Kidney (tissue), 13 donors: ENCODE measurements at regions not wholly inside any gene's neighbourhood (a gene's known extent, or its start where the extent isn't known, plus 50 kb on each side); places are given as distances from the start of the nearest gene placed in this dataset.

Experiments
- DNase-seq, 5 donors: peaks; one replicate each; pipeline ENCODE4 v3.0.0-alpha.2; 2013 to 2020
- FAIRE-seq: peaks from 2 replicates; lab custom pipeline; 2012; peaks lifted over from hg19 to GRCh38; lab: Jason Lieb, UNC
- H3K27ac ChIP-seq, 2 donors: one replicate each; pipeline ENCODE4 v1.7.0; 2013; ENCODE audit warnings: low read depth in 2 of 2, low read length in 2 of 2, inconsistent platforms in 1 of 2
- H3K27me3 ChIP-seq: one replicate; pipeline ENCODE4 v1.7.1; 2013; ENCODE audit warnings: low read length, inconsistent platforms; ENCODE audit not compliant: control insufficient read depth, insufficient read depth
- H3K36me3 ChIP-seq, 3 donors: one replicate each; pipeline versions ENCODE4 v1.7.0 to v1.7.1; 2013; ENCODE audit warnings: low read length in 3 of 3, control low read depth in 1 of 3, inconsistent platforms in 1 of 3; ENCODE audit not compliant: insufficient read depth in 3 of 3, control insufficient read depth in 2 of 3
- H3K4me1 ChIP-seq, 3 donors: one replicate each; pipeline versions ENCODE4 v1.7.0 to v1.7.1; 2013; ENCODE audit warnings: low read length in 3 of 3, inconsistent platforms in 1 of 3, low read depth in 1 of 3; ENCODE audit not compliant: control insufficient read depth in 2 of 3, insufficient read depth in 2 of 3
- H3K4me3 ChIP-seq, 3 donors: one replicate each; pipeline versions ENCODE4 v1.7.0 to v1.8.1; 2013; ENCODE audit warnings: low read length in 3 of 3, control low read depth in 1 of 3, inconsistent platforms in 1 of 3
- H3K9ac ChIP-seq, 3 donors: one replicate each; pipeline versions ENCODE4 v1.7.0 to v1.7.1; 2013; ENCODE audit warnings: low read length in 3 of 3, control low read depth in 1 of 3, inconsistent platforms in 1 of 3
- H3K9me3 ChIP-seq, 3 donors: one replicate each; pipeline versions ENCODE4 v1.7.0 to v1.7.1; 2013; ENCODE audit warnings: low read length in 3 of 3, control low read depth in 1 of 3, inconsistent platforms in 1 of 3; ENCODE audit not compliant: control insufficient read depth in 2 of 3, insufficient read depth in 1 of 3
- intact Hi-C: fragments of 100-400 bp; cut with DNase I; formaldehyde crosslinking; loops from one replicate; pipeline ENCODE4 v1.11.1; 2022
- TF ChIP-seq, protein P1 (sequence below): IDR thresholded peaks from 3 replicates; pipeline ENCODE4 v1.5.1; 2012; ENCODE audit warnings: mild to moderate bottlenecking, moderate library complexity, borderline replicate concordance; ENCODE audit not compliant: insufficient read depth; ENCODE audit errors: extremely low read depth
- donor health status: control.
- donor health status: control.
- donor health status: control.
- donor health status: control.
- donor health status: control.
- donor health status: DM: yes; HTN: yes; CAD: no.
- donor health status: Normal renal cell carcinoma (clear cell type).

- intact Hi-C loops = no loop called here
- no peaks in the 10 kb centered on the region for H3K4me1 ChIP-seq
- no peak overlapping the region for H3K4me3 ChIP-seq
- H3K27me3 ChIP-seq = no peaks in the 10 kb centered on the region
- no peaks in the 10 kb centered on the region for H3K9me3 ChIP-seq
- H3K36me3 ChIP-seq = no peaks in the 10 kb centered on the region
- DNase-seq (no peak), FAIRE-seq (no peak)
- TF ChIP-seq, protein P1, sequence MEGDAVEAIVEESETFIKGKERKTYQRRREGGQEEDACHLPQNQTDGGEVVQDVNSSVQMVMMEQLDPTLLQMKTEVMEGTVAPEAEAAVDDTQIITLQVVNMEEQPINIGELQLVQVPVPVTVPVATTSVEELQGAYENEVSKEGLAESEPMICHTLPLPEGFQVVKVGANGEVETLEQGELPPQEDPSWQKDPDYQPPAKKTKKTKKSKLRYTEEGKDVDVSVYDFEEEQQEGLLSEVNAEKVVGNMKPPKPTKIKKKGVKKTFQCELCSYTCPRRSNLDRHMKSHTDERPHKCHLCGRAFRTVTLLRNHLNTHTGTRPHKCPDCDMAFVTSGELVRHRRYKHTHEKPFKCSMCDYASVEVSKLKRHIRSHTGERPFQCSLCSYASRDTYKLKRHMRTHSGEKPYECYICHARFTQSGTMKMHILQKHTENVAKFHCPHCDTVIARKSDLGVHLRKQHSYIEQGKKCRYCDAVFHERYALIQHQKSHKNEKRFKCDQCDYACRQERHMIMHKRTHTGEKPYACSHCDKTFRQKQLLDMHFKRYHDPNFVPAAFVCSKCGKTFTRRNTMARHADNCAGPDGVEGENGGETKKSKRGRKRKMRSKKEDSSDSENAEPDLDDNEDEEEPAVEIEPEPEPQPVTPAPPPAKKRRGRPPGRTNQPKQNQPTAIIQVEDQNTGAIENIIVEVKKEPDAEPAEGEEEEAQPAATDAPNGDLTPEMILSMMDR = no peak
- H3K9ac ChIP-seq = no peak overlapping the region
- H3K27ac ChIP-seq = no peak overlapping the region
Measured at GRCh38 chr1:214974002-214974401, 108.5 kb upstream of the KCNK2 start.

DNA sequence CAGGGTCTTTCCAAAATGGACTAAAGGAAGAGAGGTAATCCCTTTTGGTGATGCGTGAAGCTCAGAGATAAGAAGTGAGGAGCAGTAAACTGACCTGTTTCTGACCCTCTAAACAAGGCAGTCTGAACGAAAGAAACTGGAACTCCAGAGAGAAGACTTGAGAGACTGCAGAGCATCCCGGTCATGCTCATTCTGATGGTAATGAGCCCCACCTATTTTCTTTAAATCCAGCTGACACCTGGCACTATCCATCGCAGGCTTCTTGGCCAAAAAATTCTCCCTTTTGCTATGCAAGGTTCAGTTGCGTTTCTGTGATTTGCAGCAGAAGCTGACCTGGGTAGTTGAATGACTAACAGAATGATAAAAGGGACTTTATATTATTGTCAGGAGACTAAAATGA is 105.9 kb upstream of the KCNK2 start:
- TF ChIP-seq, protein P1 = no peak
- no peaks in the 10 kb centered on the region for H3K4me1 ChIP-seq
- intact Hi-C loops = no loop called here
- H3K9me3 ChIP-seq = no peaks in the 10 kb centered on the region
- no peak overlapping the region for H3K27ac ChIP-seq
- H3K4me3 ChIP-seq = no peak overlapping the region
- no peak overlapping the region for H3K9ac ChIP-seq
- no peaks in the 10 kb centered on the region for H3K27me3 ChIP-seq
- H3K36me3 ChIP-seq = no peaks in the 10 kb centered on the region
- FAIRE-seq (no peak), DNase-seq (no peak)

DNA sequence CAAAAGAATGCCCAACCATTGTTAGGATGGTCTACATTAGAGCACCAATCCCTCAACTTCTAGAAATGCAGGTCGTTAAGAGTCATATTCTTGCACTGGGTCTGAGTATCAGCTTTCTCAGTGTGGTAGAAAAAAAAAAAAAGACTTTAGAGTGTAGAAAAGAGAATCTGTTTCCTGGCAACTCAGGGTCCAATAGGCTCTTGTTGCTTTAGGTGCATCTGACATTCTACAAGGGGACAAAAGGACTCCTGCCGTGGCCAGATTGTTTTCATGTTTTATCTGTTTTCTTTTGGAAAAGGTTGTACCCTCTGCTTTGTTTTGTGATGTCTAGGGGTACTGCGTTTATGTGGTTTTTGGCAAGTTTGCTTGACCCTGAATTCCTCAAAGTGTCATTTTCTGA is 105.4 kb upstream of the KCNK2 start:
- no peak for FAIRE-seq
- H3K27me3 ChIP-seq = no peaks in the 10 kb centered on the region
- no peak overlapping the region for H3K4me3 ChIP-seq
- H3K9me3 ChIP-seq = no peaks in the 10 kb centered on the region
- TF ChIP-seq, protein P1 = no peak
- intact Hi-C loops = no loop called here
- H3K9ac ChIP-seq = no peak overlapping the region
- peak in 2 of 5 donors; percentile 9 to 16 for DNase-seq
- no peaks in the 10 kb centered on the region for H3K4me1 ChIP-seq
- no peaks in the 10 kb centered on the region for H3K36me3 ChIP-seq
- no peak overlapping the region for H3K27ac ChIP-seq

- Histone ChIP-seq H3K27me3 (no peaks in the 10 kb centered on the region), H3K4me3 (no peak overlapping the region), H3K4me1 (no peaks in the 10 kb centered on the region), H3K9ac (no peak overlapping the region), H3K9me3 (no peaks in the 10 kb centered on the region), H3K36me3 (no peaks in the 10 kb centered on the region), H3K27ac (no peak overlapping the region)
- FAIRE-seq = no peak
- no peak for DNase-seq
- intact Hi-C loops = no loop called here
- TF ChIP-seq, protein P1 = no peak
Measured at GRCh38 chr1:214977700-214978374, 104.7 kb upstream of the KCNK2 start.
